ENCODE measurements at regions not wholly inside any gene's neighbourhood (a gene's known extent, or its start where the extent isn't known, plus 50 kb on each side); places are given as distances from the start of the nearest gene placed in this dataset.
"Not testable (repeated sequence)": the region's sequence is repeated elsewhere in the genome, so short reads cannot be mapped to it uniquely, and the experiment has no call there.

GRCh38 chr3:90145094-90145860 lies 1037.9 kb downstream of the EPHA3 start:
- no peaks in the 10 kb centered on the region for H3K79me2 ChIP-seq (ENCODE audit: insufficient read depth, low read length)
- no peak overlapping the region for H2AFZ ChIP-seq (ENCODE audit: low read length)
- no peak for TF ChIP-seq CTCF (IDR thresholded peaks at IDR 0.05; ENCODE audit: extremely low read depth, low read depth, low read length)
- DNase-seq (ENCODE audit: insufficient read length, low spot score, missing footprints), result no peak
- H3K9me3 ChIP-seq (ENCODE audit: low read depth, low read length), result no peaks in the 10 kb centered on the region
- no peaks in the 10 kb centered on the region for H3K27me3 ChIP-seq (ENCODE audit: insufficient read depth, low read length)
- no peak overlapping the region for H3K27ac ChIP-seq (ENCODE audit: low read depth, low read length)
- H4K20me1 ChIP-seq (ENCODE audit: insufficient read depth, low read length), result no peaks in the 10 kb centered on the region
- H3K4me2 ChIP-seq (ENCODE audit: insufficient read depth, low read length), result no peak overlapping the region
- H3K4me3 ChIP-seq (ENCODE audit: insufficient read depth, low read length), result no peak overlapping the region
- H3K36me3 ChIP-seq (ENCODE audit: insufficient read depth, low read length), result no peaks in the 10 kb centered on the region
- H3K4me1 ChIP-seq (ENCODE audit: insufficient read depth, low read length), result no peaks in the 10 kb centered on the region

GRCh38 chr3:90180096-90180495 lies 1072.7 kb downstream of the EPHA3 start:
- DNase-seq (ENCODE audit: insufficient read length, low spot score, missing footprints), result no peak
- no peaks in the 10 kb centered on the region for H3K9me3 ChIP-seq (ENCODE audit: low read depth, low read length)
- H3K4me2 ChIP-seq (ENCODE audit: insufficient read depth, low read length), result no peak overlapping the region
- no peak overlapping the region for H2AFZ ChIP-seq (ENCODE audit: low read length)
- no peak overlapping the region for H3K4me3 ChIP-seq (ENCODE audit: insufficient read depth, low read length)
- H3K36me3 ChIP-seq (ENCODE audit: insufficient read depth, low read length), result no peaks in the 10 kb centered on the region
- TF ChIP-seq CTCF (IDR thresholded peaks at IDR 0.05; ENCODE audit: extremely low read depth, low read depth, low read length), result no peak
- H3K27me3 ChIP-seq (ENCODE audit: insufficient read depth, low read length), result no peaks in the 10 kb centered on the region
- H3K4me1 ChIP-seq (ENCODE audit: insufficient read depth, low read length), result no peaks in the 10 kb centered on the region
- H3K79me2 ChIP-seq (ENCODE audit: insufficient read depth, low read length), result no peaks in the 10 kb centered on the region
- H3K27ac ChIP-seq (ENCODE audit: low read depth, low read length), result no peak overlapping the region
- H4K20me1 ChIP-seq (ENCODE audit: insufficient read depth, low read length), result no peaks in the 10 kb centered on the region

- TF ChIP-seq CTCF (IDR thresholded peaks at IDR 0.05; ENCODE audit: extremely low read depth, low read depth, low read length), result no peak
- DNase-seq (ENCODE audit: insufficient read length, low spot score, missing footprints), result no peak
These were observed 1073.1 kb downstream of the EPHA3 start for GRCh38 chr3:90180543-90180942.

GRCh38 chr3:90182291-90182976 lies 1075.0 kb downstream of the EPHA3 start:
- not testable (repeated sequence) for H3K27me3 ChIP-seq (ENCODE audit: insufficient read depth, low read length); H3K4me1 ChIP-seq (ENCODE audit: insufficient read depth, low read length); H3K9me3 ChIP-seq (ENCODE audit: low read depth, low read length); H3K36me3 ChIP-seq (ENCODE audit: insufficient read depth, low read length); H4K20me1 ChIP-seq (ENCODE audit: insufficient read depth, low read length); H3K79me2 ChIP-seq (ENCODE audit: insufficient read depth, low read length); H3K27ac ChIP-seq (ENCODE audit: low read depth, low read length)
- TF ChIP-seq CTCF (IDR thresholded peaks at IDR 0.05; ENCODE audit: extremely low read depth, low read depth, low read length), result peak; percentile 49
- H3K4me3 ChIP-seq (ENCODE audit: insufficient read depth, low read length), result peak overlapping the region; percentile 61
- peak overlapping the region; percentile 81 for H3K4me2 ChIP-seq (ENCODE audit: insufficient read depth, low read length)
- peak overlapping the region; percentile 94 for H2AFZ ChIP-seq (ENCODE audit: low read length)
- peak; percentile 11 for DNase-seq (ENCODE audit: insufficient read length, low spot score, missing footprints)

More at GRCh38 chr3:90180543-90180942, 1073.1 kb downstream of the EPHA3 start:
- no peaks in the 10 kb centered on the region for H3K4me1 ChIP-seq (ENCODE audit: insufficient read depth, low read length)
- H3K4me2 ChIP-seq (ENCODE audit: insufficient read depth, low read length), result no peak overlapping the region
- no peaks in the 10 kb centered on the region for H4K20me1 ChIP-seq (ENCODE audit: insufficient read depth, low read length)
- no peaks in the 10 kb centered on the region for H3K27me3 ChIP-seq (ENCODE audit: insufficient read depth, low read length)
- H3K79me2 ChIP-seq (ENCODE audit: insufficient read depth, low read length), result no peaks in the 10 kb centered on the region
- H3K4me3 ChIP-seq (ENCODE audit: insufficient read depth, low read length), result no peak overlapping the region
- no peaks in the 10 kb centered on the region for H3K9me3 ChIP-seq (ENCODE audit: low read depth, low read length)
- H2AFZ ChIP-seq (ENCODE audit: low read length), result no peak overlapping the region
- no peaks in the 10 kb centered on the region for H3K36me3 ChIP-seq (ENCODE audit: insufficient read depth, low read length)
- no peak overlapping the region for H3K27ac ChIP-seq (ENCODE audit: low read depth, low read length)

All from osteoblast (primary cell).